Endothelial cell of umbilical vein (primary cell): ENCODE measurements at regions not wholly inside any gene's neighbourhood (a gene's known extent, or its start where the extent isn't known, plus 50 kb on each side); places are given as distances from the start of the nearest gene placed in this dataset.

Source experiments
- BruUV-seq: library from RNA; stranded (reverse); fragments of 400-500 nt; replicated peaks from 2 replicates; lab custom pipeline; 2021; lab: Mats Ljungman, UMichigan
- CTCF ChIA-PET: fragments of 300-600, 350-600 bp; sonication (Branson Sonifier 250); formaldehyde crosslinking; loops from one replicate; lab custom pipeline; 2021; ENCODE audit warnings: antibody characterized with exemption, inconsistent platforms; lab: Charles Lee
- POLR2A ChIA-PET: fragments of 300-600, 350-600 bp; sonication (Branson Sonifier 250); formaldehyde crosslinking; loops from one replicate; lab custom pipeline; 2021; ENCODE audit warnings: antibody characterized with exemption, inconsistent platforms; lab: Charles Lee
- DNase-seq: peaks from one replicate; pipeline ENCODE4 v3.0.0-alpha.2; 2011; ENCODE audit warnings: low read depth, low spot score
- FAIRE-seq: peaks from 2 replicates; lab custom pipeline; 2011; peaks lifted over from hg19 to GRCh38; lab: Jason Lieb, UNC
- H2AFZ ChIP-seq: 2 replicates; pipeline ENCODE4 v1.6.0; 2012; ENCODE audit warnings: low read depth, low read length, control low read depth, inconsistent platforms
- H3K27ac ChIP-seq: 2 replicates; pipeline ENCODE4 v1.5.1; 2011; ENCODE audit warnings: low read depth, mild to moderate bottlenecking, control low read depth, low read length, moderate library complexity; ENCODE audit not compliant: insufficient read depth
- H3K27me3 ChIP-seq, 2 experiments: 2 replicates each; pipeline versions ENCODE4 v1.6.0 to v1.6.1; 2011; ENCODE audit warnings: low read length in 2 of 2, mixed read lengths in 1 of 2; ENCODE audit not compliant: control insufficient read depth in 2 of 2, insufficient read depth in 2 of 2
- H3K36me3 ChIP-seq, 2 experiments: 2 replicates in 1 of 2; 3 replicates in 1 of 2; pipeline ENCODE4 v1.5.1; 2011; ENCODE audit warnings: low read length in 2 of 2, mild to moderate bottlenecking in 1 of 2, moderate library complexity in 1 of 2; ENCODE audit not compliant: control insufficient read depth in 2 of 2, insufficient read depth in 2 of 2; ENCODE audit errors: extremely low read depth in 1 of 2
- H3K4me1 ChIP-seq: 3 replicates; pipeline ENCODE4 v1.5.1; 2011; ENCODE audit warnings: mild to moderate bottlenecking, low read length; ENCODE audit not compliant: control insufficient read depth, insufficient read depth; ENCODE audit errors: extremely low read depth
- H3K4me2 ChIP-seq: 2 replicates; pipeline ENCODE4 v1.6.1; 2011; ENCODE audit warnings: low read length, control low read depth, mixed read lengths; ENCODE audit not compliant: insufficient read depth
- H3K4me3 ChIP-seq, 3 experiments: fragments of 200-600 bp in 1 of 3; sonication (generic), shearing (Covaris generic) in 1 of 3; replicated peaks in 1 of 3; 2 replicates each; pipeline ENCODE4 v1.5.1; 2011 to 2016; ENCODE audit warnings: control low read depth in 3 of 3, low read length in 3 of 3, mild to moderate bottlenecking in 2 of 3, inconsistent platforms in 1 of 3, low read depth in 1 of 3, moderate library complexity in 1 of 3; ENCODE audit not compliant: insufficient read depth in 1 of 3
- H3K79me2 ChIP-seq: 2 replicates; pipeline ENCODE4 v1.6.0; 2012; ENCODE audit warnings: low read length, inconsistent platforms; ENCODE audit not compliant: control insufficient read depth, insufficient read depth
- H3K9ac ChIP-seq: replicated peaks from 2 replicates; pipeline ENCODE3; 2011; ENCODE audit warnings: low read length, control low read depth; ENCODE audit not compliant: insufficient read depth; ENCODE audit errors: extremely low read depth
- H3K9me1 ChIP-seq: replicated peaks from 3 replicates; pipeline ENCODE4 v1.6.0; 2011; ENCODE audit warnings: mild to moderate bottlenecking, low read length; ENCODE audit not compliant: control insufficient read depth, insufficient read depth; ENCODE audit errors: extremely low read depth
- H3K9me3 ChIP-seq: replicated peaks from 2 replicates; pipeline ENCODE4 v1.5.1; 2012; ENCODE audit warnings: low read length, inconsistent platforms; ENCODE audit not compliant: control insufficient read depth, insufficient read depth
- H4K20me1 ChIP-seq: replicated peaks from 2 replicates; pipeline ENCODE3; 2011; ENCODE audit warnings: mild to moderate bottlenecking, low read length; ENCODE audit not compliant: control insufficient read depth, insufficient read depth; ENCODE audit errors: extremely low read depth
- EZH2 ChIP-seq: IDR thresholded peaks from 2 replicates; pipeline ENCODE4 v1.6.1; 2012; ENCODE audit warnings: borderline replicate concordance, low read depth, mild to moderate bottlenecking, moderate library complexity, low read length, inconsistent platforms; ENCODE audit not compliant: severe bottlenecking
- FOS ChIP-seq: IDR thresholded peaks from 2 replicates; pipeline ENCODE4 v1.6.1; 2011; ENCODE audit warnings: mild to moderate bottlenecking, low read length, moderate library complexity, borderline replicate concordance; ENCODE audit not compliant: insufficient read depth
- GATA2 ChIP-seq: IDR thresholded peaks from 2 replicates; pipeline ENCODE4 v1.7.0; 2011; ENCODE audit warnings: low read depth, mild to moderate bottlenecking, moderate library complexity, mixed read lengths, low read length; ENCODE audit not compliant: insufficient read length, insufficient read depth
- JUN ChIP-seq: IDR thresholded peaks from 2 replicates; pipeline ENCODE4 v1.6.1; 2011; ENCODE audit warnings: borderline replicate concordance, low read depth; ENCODE audit not compliant: insufficient read length, insufficient read depth
- MYC ChIP-seq: IDR thresholded peaks from one replicate; pipeline ENCODE4 v1.6.1; 2011; ENCODE audit warnings: mild to moderate bottlenecking, low read depth, low read length
- POLR2A ChIP-seq: IDR thresholded peaks from 2 replicates; pipeline ENCODE4 v1.6.1; 2012; ENCODE audit warnings: low read depth, mild to moderate bottlenecking, control low read depth, low read length
- POLR2AphosphoS5 ChIP-seq: IDR thresholded peaks from 2 replicates; pipeline ENCODE4 v1.6.1; 2012; ENCODE audit warnings: low read depth, mild to moderate bottlenecking, control low read depth, low read length, moderate library complexity; ENCODE audit not compliant: insufficient read depth
- dilution Hi-C: fragments of 300-500 bp; cut with MboI; formaldehyde crosslinking; loops from one replicate; pipeline ENCODE4 v1.15.0; 2019; ENCODE audit warnings: low sequenced_read_pairs; ENCODE audit not compliant: extremely low pct_ligation_motif_present
- intact Hi-C: fragments of 100-400 bp; cut with micrococcal nuclease; formaldehyde crosslinking; loops from one replicate; pipeline ENCODE4 v1.10.0; 2022
- TF ChIP-seq, protein P1 (sequence below), 2 donors: IDR thresholded peaks; 1 replicate in 1 of 2; 2 replicates in 1 of 2; pipeline ENCODE4 v1.5.1; 2011; ENCODE audit warnings: low read length in 2 of 2, mild to moderate bottlenecking in 2 of 2, moderate library complexity in 2 of 2, control low read depth in 1 of 2, inconsistent platforms in 1 of 2, low read depth in 1 of 2; ENCODE audit not compliant: insufficient read depth in 1 of 2; ENCODE audit errors: extremely low read depth in 1 of 2
- TF ChIP-seq, protein P2 (sequence below): IDR thresholded peaks from 2 replicates; pipeline ENCODE4 v1.6.1; 2011; ENCODE audit not compliant: insufficient read depth, insufficient read length

DNA sequence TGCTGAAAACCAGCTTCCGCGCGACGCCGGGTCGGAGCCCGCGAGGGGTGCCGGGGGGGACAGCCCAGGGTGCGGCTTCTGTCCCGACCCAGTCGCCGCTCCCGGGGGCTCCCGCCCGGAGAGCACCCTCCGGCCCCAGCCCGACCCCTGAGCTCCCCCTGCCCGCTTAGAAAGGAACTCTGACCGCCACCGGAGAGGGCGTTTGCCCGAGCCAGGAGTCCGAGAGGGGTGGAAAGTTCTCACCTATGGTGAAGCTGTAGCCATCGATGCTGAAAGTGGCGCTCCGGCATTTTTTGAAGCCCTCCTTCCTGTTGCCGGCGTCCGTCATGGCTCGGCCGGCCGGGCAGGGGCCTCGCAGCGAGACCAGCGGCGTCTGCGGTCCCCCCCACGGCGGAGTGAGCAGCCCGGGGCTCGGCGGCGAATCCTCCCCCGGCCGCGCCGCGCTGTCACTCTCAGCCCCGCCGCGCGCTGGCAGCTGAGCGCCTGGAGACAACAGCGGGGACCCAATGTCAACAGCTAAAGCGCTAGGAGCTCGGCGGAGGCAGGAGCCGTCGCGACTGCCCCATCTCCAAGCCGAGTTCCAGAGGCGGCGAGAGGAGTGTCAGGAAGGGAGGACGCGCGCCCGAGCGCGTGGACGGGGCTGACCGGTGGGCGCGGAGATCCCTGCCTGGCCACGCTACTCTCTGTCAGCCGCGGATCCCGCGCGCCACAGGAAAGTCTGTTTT lies 191.6 kb downstream of the LSM5 start:
- Histone ChIP-seq H3K79me2 (no peaks in the 10 kb centered on the region), H3K36me3 (no peaks in the 10 kb centered on the region), H3K9me1 (no peaks in the 10 kb centered on the region), H3K4me1 (no peaks in the 10 kb centered on the region), H4K20me1 (no peaks in the 10 kb centered on the region), H3K27ac (no peak overlapping the region), H3K27me3 (peaks cover 31 to 45% of the 10 kb centered on the region in 2 experiments), H3K9me3 (no peaks in the 10 kb centered on the region), H3K4me2 (peak overlapping the region; percentile 14), H3K9ac (no peak overlapping the region), H3K4me3 (peak overlapping the region in 1 of 3 experiments; percentile 30), H2AFZ (peak overlapping the region; percentile 18)
- intact Hi-C loops (no loop called here), dilution Hi-C loops (no loop called here)
- FAIRE-seq = no peak
- BruUV-seq = no TSS peak
- ChIA-PET POLR2A (no interaction called here), CTCF (no interaction called here)
- no peak for DNase-seq
- no peak for TF ChIP-seq JUN
- no peak for TF ChIP-seq GATA2
- peak; percentile 58 for TF ChIP-seq EZH2

DNA sequence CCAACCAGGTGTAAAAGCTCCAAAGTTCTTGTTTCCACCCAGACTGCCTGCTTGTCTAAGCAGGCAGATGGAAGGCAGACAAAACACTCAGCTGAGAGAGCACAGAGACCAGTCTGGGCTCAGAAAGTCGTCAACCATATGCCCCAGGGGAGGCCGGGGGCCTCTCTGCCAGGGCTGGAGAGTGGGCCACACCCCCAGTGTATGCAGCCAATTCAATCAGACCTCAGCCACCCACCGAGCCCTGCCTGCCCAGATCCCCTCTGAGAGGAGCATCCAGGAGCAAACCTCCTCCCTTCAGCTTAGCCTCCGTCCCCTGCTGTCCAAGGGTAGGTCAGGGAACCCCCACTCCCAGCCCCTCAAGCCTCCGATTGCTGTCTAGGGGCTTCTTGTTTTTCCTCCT lies 196.3 kb downstream of the LSM5 start:
- no peaks in the 10 kb centered on the region for H3K9me1 ChIP-seq
- intact Hi-C loops = no loop called here
- H3K9me3 ChIP-seq = no peaks in the 10 kb centered on the region
- ChIA-PET POLR2A (no interaction called here), CTCF (no interaction called here)
- FAIRE-seq (no peak), DNase-seq (no peak)
- H3K9ac ChIP-seq = no peak overlapping the region
- BruUV-seq = no TSS peak
- dilution Hi-C loops = no loop called here
- no peak overlapping the region for H2AFZ ChIP-seq
- no peak for TF ChIP-seq POLR2A
- no peak for TF ChIP-seq EZH2
- TF ChIP-seq GATA2 = no peak
- TF ChIP-seq JUN = no peak
- TF ChIP-seq FOS = no peak
- no peak for TF ChIP-seq MYC
- no peak for TF ChIP-seq POLR2AphosphoS5
- TF ChIP-seq, protein P1, sequence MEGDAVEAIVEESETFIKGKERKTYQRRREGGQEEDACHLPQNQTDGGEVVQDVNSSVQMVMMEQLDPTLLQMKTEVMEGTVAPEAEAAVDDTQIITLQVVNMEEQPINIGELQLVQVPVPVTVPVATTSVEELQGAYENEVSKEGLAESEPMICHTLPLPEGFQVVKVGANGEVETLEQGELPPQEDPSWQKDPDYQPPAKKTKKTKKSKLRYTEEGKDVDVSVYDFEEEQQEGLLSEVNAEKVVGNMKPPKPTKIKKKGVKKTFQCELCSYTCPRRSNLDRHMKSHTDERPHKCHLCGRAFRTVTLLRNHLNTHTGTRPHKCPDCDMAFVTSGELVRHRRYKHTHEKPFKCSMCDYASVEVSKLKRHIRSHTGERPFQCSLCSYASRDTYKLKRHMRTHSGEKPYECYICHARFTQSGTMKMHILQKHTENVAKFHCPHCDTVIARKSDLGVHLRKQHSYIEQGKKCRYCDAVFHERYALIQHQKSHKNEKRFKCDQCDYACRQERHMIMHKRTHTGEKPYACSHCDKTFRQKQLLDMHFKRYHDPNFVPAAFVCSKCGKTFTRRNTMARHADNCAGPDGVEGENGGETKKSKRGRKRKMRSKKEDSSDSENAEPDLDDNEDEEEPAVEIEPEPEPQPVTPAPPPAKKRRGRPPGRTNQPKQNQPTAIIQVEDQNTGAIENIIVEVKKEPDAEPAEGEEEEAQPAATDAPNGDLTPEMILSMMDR (IDR thresholded peaks at IDR 0.05; ENCODE audit: extremely low read depth in 1 of 2, insufficient read depth in 1 of 2, low read depth in 1 of 2, low read length in 2 of 2) = no peak
- TF ChIP-seq, protein P2, sequence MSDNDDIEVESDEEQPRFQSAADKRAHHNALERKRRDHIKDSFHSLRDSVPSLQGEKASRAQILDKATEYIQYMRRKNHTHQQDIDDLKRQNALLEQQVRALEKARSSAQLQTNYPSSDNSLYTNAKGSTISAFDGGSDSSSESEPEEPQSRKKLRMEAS = no peak
- no peaks in the 10 kb centered on the region for H3K36me3 ChIP-seq
- H3K4me3 ChIP-seq = no peak overlapping the region
- no peaks in the 10 kb centered on the region for H3K79me2 ChIP-seq
- no peaks in the 10 kb centered on the region for H4K20me1 ChIP-seq
- no peak overlapping the region for H3K4me2 ChIP-seq
- no peak overlapping the region for H3K27ac ChIP-seq
- H3K4me1 ChIP-seq = no peaks in the 10 kb centered on the region
- H3K27me3 ChIP-seq = peaks cover 18 to 27% of the 10 kb centered on the region in 2 experiments
